HCT116 (cell line): ENCODE measurements at regions not wholly inside any gene's neighbourhood (a gene's known extent, or its start where the extent isn't known, plus 50 kb on each side); places are given as distances from the start of the nearest gene placed in this dataset.

Experiments
- ATAC-seq: fragments of 200-7000 bp; cut with Tn5 transposase; 2 replicates; pipeline ENCODE4 v1.9.1; 2020; ENCODE audit warnings: mild to moderate bottlenecking, moderate library complexity
- BruUV-seq: library from RNA; stranded (reverse); fragments of 400-500 nt; replicated peaks from 2 replicates; lab custom pipeline; 2021; lab: Mats Ljungman, UMichigan
- CTCF ChIA-PET: fragments of 300-600 bp; sonication (Branson Sonifier 250); formaldehyde crosslinking; loops from one replicate; lab custom pipeline; 2021; ENCODE audit warnings: antibody characterized with exemption; lab: Charles Lee
- POLR2A ChIA-PET: fragments of 300-600, 350-600 bp; sonication (Branson Sonifier 250); formaldehyde crosslinking; loops from one replicate; lab custom pipeline; 2021; ENCODE audit warnings: antibody characterized with exemption; lab: Charles Lee
- RAD21 ChIA-PET, 2 experiments: fragments of 300-600 bp; sonication (Branson Sonifier 250); formaldehyde crosslinking; loops; one replicate each; lab custom pipeline; 2023; ENCODE audit warnings: low total read pairs in 2 of 2; ENCODE audit not compliant: uncharacterized antibody in 2 of 2, unreplicated experiment in 2 of 2, low non-redundant PET in 1 of 2; lab: Charles Lee
- DNase-seq: peaks from one replicate; pipeline ENCODE4 v3.0.0-alpha.2; 2010; ENCODE audit warnings: low read depth, low spot score
- H2AFZ ChIP-seq: fragments of 200-600 bp; shearing (Covaris generic), sonication (generic); 2 replicates; pipeline ENCODE4 v1.6.1; 2017; ENCODE audit warnings: low read depth, mixed run types, mixed read lengths, antibody characterized with exemption, low read length; ENCODE audit not compliant: poor library complexity, severe bottlenecking
- H3K27ac ChIP-seq: 2 replicates; pipeline ENCODE4 v1.5.1; 2012; ENCODE audit warnings: low read depth, low read length
- H3K27me3 ChIP-seq: fragments of 200-600 bp; sonication (generic); 2 replicates; pipeline ENCODE4 v1.6.1; 2016; ENCODE audit warnings: mixed run types, low read length, mixed read lengths; ENCODE audit not compliant: insufficient read depth
- H3K36me3 ChIP-seq, 2 experiments: fragments of 200-500 bp in 1 of 2; fragments of 200-600 bp in 1 of 2; sonication (Bioruptor generic) in 1 of 2; sonication (generic) in 1 of 2; 2 replicates each; pipeline versions ENCODE4 v1.5.1 to v1.6.1; 2014 to 2016; ENCODE audit warnings: low read length in 2 of 2, inconsistent platforms in 1 of 2, mixed read lengths in 1 of 2, mixed run types in 1 of 2; ENCODE audit not compliant: insufficient read depth in 2 of 2, control insufficient read depth in 1 of 2
- H3K4me1 ChIP-seq, 2 experiments: fragments of 200-600 bp in 1 of 2; sonication (generic) in 1 of 2; 2 replicates each; pipeline versions ENCODE4 v1.5.1 to v1.6.1; 2012 to 2017; ENCODE audit warnings: low read length in 2 of 2, inconsistent platforms in 1 of 2, mild to moderate bottlenecking in 1 of 2, mixed read lengths in 1 of 2, mixed run types in 1 of 2, moderate library complexity in 1 of 2; ENCODE audit not compliant: insufficient read depth in 2 of 2, control insufficient read depth in 1 of 2
- H3K4me2 ChIP-seq: fragments of 200-600 bp; sonication (generic); 2 replicates; pipeline ENCODE4 v1.6.1; 2017; ENCODE audit warnings: mixed run types, low read length, mixed read lengths
- H3K4me3 ChIP-seq, 2 experiments: fragments of 200-600 bp in 1 of 2; sonication (generic) in 1 of 2; replicated peaks in 1 of 2; 2 replicates each; pipeline ENCODE4 v1.5.1; 2011 to 2016; ENCODE audit warnings: low read length in 2 of 2, control low read depth in 1 of 2, low read depth in 1 of 2, mild to moderate bottlenecking in 1 of 2, mixed read lengths in 1 of 2, mixed run types in 1 of 2
- H3K79me2 ChIP-seq: fragments of 200-600 bp; sonication (generic); 2 replicates; pipeline ENCODE4 v1.6.1; 2017; ENCODE audit warnings: mild to moderate bottlenecking, mixed run types, low read length, moderate library complexity, mixed read lengths; ENCODE audit not compliant: insufficient read depth
- H3K9ac ChIP-seq: fragments of 200-600 bp; sonication (generic); 2 replicates; pipeline ENCODE4 v1.6.1; 2016; ENCODE audit warnings: low read length, mixed read lengths
- H3K9me2 ChIP-seq: fragments of 200-600 bp; sonication (generic), shearing (Covaris generic); 2 replicates; pipeline ENCODE4 v1.6.1; 2017; ENCODE audit warnings: mixed run types, mild to moderate bottlenecking, moderate library complexity; ENCODE audit not compliant: insufficient read depth
- H3K9me3 ChIP-seq, 2 experiments: fragments of 200-500 bp in 1 of 2; fragments of 200-600 bp in 1 of 2; sonication (Bioruptor generic) in 1 of 2; sonication (generic) in 1 of 2; 2 replicates each; pipeline ENCODE4 v1.6.1; 2014 to 2017; ENCODE audit warnings: low read length in 2 of 2, mixed read lengths in 2 of 2, inconsistent platforms in 1 of 2, low read depth in 1 of 2, mild to moderate bottlenecking in 1 of 2, mixed run types in 1 of 2, moderate library complexity in 1 of 2; ENCODE audit not compliant: control insufficient read depth in 1 of 2, insufficient read depth in 1 of 2
- H4K20me1 ChIP-seq: fragments of 200-600 bp; sonication (generic), shearing (Covaris generic); 2 replicates; pipeline ENCODE4 v1.6.1; 2017; ENCODE audit warnings: mixed run types, mild to moderate bottlenecking, moderate library complexity; ENCODE audit not compliant: insufficient read depth
- ATF3 ChIP-seq: IDR thresholded peaks from 2 replicates; pipeline ENCODE4 v1.6.1; 2012
- CBX3 ChIP-seq: IDR thresholded peaks from 2 replicates; pipeline ENCODE4 v1.6.1; 2012; ENCODE audit warnings: low read depth
- CEBPB ChIP-seq: IDR thresholded peaks from 2 replicates; pipeline ENCODE4 v1.6.1; 2012; ENCODE audit warnings: low read depth
- ELF1 ChIP-seq: IDR thresholded peaks from 2 replicates; pipeline ENCODE4 v1.6.1; 2012; ENCODE audit warnings: low read depth, borderline replicate concordance
- EZH2 ChIP-seq: fragments of 200-600 bp; sonication (generic); IDR thresholded peaks from 2 replicates; pipeline ENCODE4 v1.6.1; 2017; ENCODE audit warnings: antibody characterized with exemption, mixed run types
- EZH2phosphoT487 ChIP-seq: fragments of 200-600 bp; IDR thresholded peaks from 2 replicates; pipeline ENCODE4 v1.6.1; 2018; ENCODE audit warnings: antibody characterized with exemption, borderline replicate concordance
- FOSL1 ChIP-seq: IDR thresholded peaks from 2 replicates; pipeline ENCODE4 v1.6.1; 2012; ENCODE audit warnings: low read depth
- JUND ChIP-seq: IDR thresholded peaks from 2 replicates; pipeline ENCODE4 v1.6.1; 2012
- POLR2AphosphoS5 ChIP-seq: IDR thresholded peaks from 2 replicates; pipeline ENCODE4 v1.6.1; 2011; ENCODE audit warnings: mild to moderate bottlenecking, low read depth, low read length, moderate library complexity
- RAD21 ChIP-seq: IDR thresholded peaks from 2 replicates; pipeline ENCODE4 v1.6.1; 2012; ENCODE audit warnings: low read depth, mild to moderate bottlenecking
- REST ChIP-seq: IDR thresholded peaks from 2 replicates; pipeline ENCODE4 v1.6.1; 2012; ENCODE audit warnings: low read depth
- SIN3A ChIP-seq: IDR thresholded peaks from 2 replicates; pipeline ENCODE4 v1.6.1; 2012; ENCODE audit warnings: low read depth
- TCF7L2 ChIP-seq: IDR thresholded peaks from 2 replicates; pipeline ENCODE4 v1.7.0; 2011; ENCODE audit warnings: borderline replicate concordance, inconsistent platforms; ENCODE audit not compliant: insufficient read depth, insufficient read length; ENCODE audit errors: extremely low read depth
- YY1 ChIP-seq: IDR thresholded peaks from 2 replicates; pipeline ENCODE4 v1.6.1; 2011; ENCODE audit warnings: low read length, low read depth, moderate library complexity, mild to moderate bottlenecking; ENCODE audit not compliant: insufficient replicate concordance; ENCODE audit errors: extremely low read depth
- ZFX ChIP-seq: fragments of 450-650 bp; IDR thresholded peaks from 2 replicates; pipeline ENCODE4 v1.6.1; 2017
- ZNF274 ChIP-seq: fragments of 200-500 bp; sonication (Bioruptor generic); IDR thresholded peaks from 2 replicates; pipeline ENCODE4 v1.6.1; 2014; ENCODE audit warnings: mild to moderate bottlenecking, low read depth, low read length, inconsistent platforms
- intact Hi-C: fragments of 100-400 bp; cut with micrococcal nuclease; formaldehyde crosslinking; loops from 2 replicates; pipeline ENCODE4 v1.10.0; 2022

GRCh38 chr2:215794829-215795546 is 218.4 kb downstream of the MREG start:
- H3K4me3 ChIP-seq = no peak overlapping the region
- ATAC-seq (no peak), DNase-seq (no peak)
- H2AFZ ChIP-seq = no peak overlapping the region
- ChIA-PET RAD21 (no interaction called here), POLR2A (no interaction called here), CTCF (interaction anchor here (1.1 kb wide), 1 partner anchor 32 kb away, joined by 3 read pairs; no protein-coding TSS in a partner anchor)
- TF ChIP-seq SIN3A (no peak), ELF1 (no peak), TCF7L2 (no peak), REST (no peak), CBX3 (no peak), YY1 (no peak), ATF3 (no peak), EZH2 (no peak), RAD21 (no peak), ZNF274 (no peak), EZH2phosphoT487 (no peak), POLR2AphosphoS5 (no peak), CEBPB (no peak), JUND (no peak), FOSL1 (no peak), ZFX (no peak)
- no peak overlapping the region for H3K4me2 ChIP-seq
- no peaks in the 10 kb centered on the region for H3K27me3 ChIP-seq
- H3K9ac ChIP-seq = no peak overlapping the region
- H3K36me3 ChIP-seq = no peaks in the 10 kb centered on the region
- no TSS peak for BruUV-seq
- no peaks in the 10 kb centered on the region for H3K79me2 ChIP-seq
- no peaks in the 10 kb centered on the region for H4K20me1 ChIP-seq
- H3K4me1 ChIP-seq = peaks cover 0 to 12% of the 10 kb centered on the region in 2 experiments; a peak in 2 of 4 replicates
- H3K27ac ChIP-seq = no peak overlapping the region
- intact Hi-C loops = no loop called here
- H3K9me3 ChIP-seq = no peaks in the 10 kb centered on the region
- H3K9me2 ChIP-seq = no peaks in the 10 kb centered on the region
